IMR-90 (cell line): ENCODE measurements at regions not wholly inside any gene's neighbourhood (a gene's known extent, or its start where the extent isn't known, plus 50 kb on each side); places are given as distances from the start of the nearest gene placed in this dataset.

Experiments
- ATAC-seq: fragments of 200-7000 bp; cut with Tn5 transposase; 2 replicates; pipeline ENCODE4 v1.9.1; 2020; ENCODE audit warnings: low read depth, mild to moderate bottlenecking, moderate library complexity
- BruUV-seq: library from RNA; stranded (reverse); fragments of 400-500 nt; replicated peaks from 2 replicates; lab custom pipeline; 2021; lab: Mats Ljungman, UMichigan
- CTCF ChIA-PET: fragments of 300-600 bp; formaldehyde crosslinking; extraction: SDS; loops from one replicate; lab custom pipeline; 2021; ENCODE audit warnings: antibody characterized with exemption; lab: Yijun Ruan, JAX
- POLR2A ChIA-PET: fragments of 300-600 bp; sonication (Branson Sonifier 250); formaldehyde crosslinking; loops from one replicate; lab custom pipeline; 2022; ENCODE audit warnings: antibody characterized with exemption; ENCODE audit not compliant: unreplicated experiment; lab: Charles Lee
- DNase-seq: peaks from one replicate; pipeline ENCODE4 v3.0.0; 2013
- H2AFZ ChIP-seq: replicated peaks from 2 replicates; pipeline ENCODE3; 2013; ENCODE audit warnings: low read length, mild to moderate bottlenecking; ENCODE audit not compliant: poor library complexity
- H2AK5ac ChIP-seq: 2 replicates; pipeline ENCODE4 v1.6.1; 2013; ENCODE audit warnings: low read depth, low read length, inconsistent platforms
- H2AK9ac ChIP-seq: replicated peaks from 2 replicates; pipeline ENCODE3; 2013; ENCODE audit warnings: mild to moderate bottlenecking, low read depth, low read length, moderate library complexity; ENCODE audit not compliant: poor library complexity
- H2BK120ac ChIP-seq: 2 replicates; pipeline ENCODE4 v1.6.1; 2013; ENCODE audit warnings: low read depth, low read length, inconsistent platforms
- H2BK15ac ChIP-seq: 3 replicates; pipeline ENCODE4 v1.6.1; 2013; ENCODE audit warnings: low read depth, low read length, inconsistent platforms
- H2BK20ac ChIP-seq: 2 replicates; pipeline ENCODE4 v1.6.1; 2013; ENCODE audit warnings: low read depth, mild to moderate bottlenecking, inconsistent platforms, low read length, moderate library complexity
- H2BK5ac ChIP-seq: 2 replicates; pipeline ENCODE4 v1.6.1; 2013; ENCODE audit warnings: mild to moderate bottlenecking, low read depth, low read length, inconsistent platforms; ENCODE audit not compliant: poor library complexity, severe bottlenecking
- H3K14ac ChIP-seq: replicated peaks from 2 replicates; pipeline ENCODE4 v1.6.1; 2013; ENCODE audit warnings: low read depth, low read length, inconsistent platforms
- H3K18ac ChIP-seq: 2 replicates; pipeline ENCODE4 v1.6.1; 2013; ENCODE audit warnings: low read depth, low read length, control low read depth
- H3K23ac ChIP-seq: 2 replicates; pipeline ENCODE4 v1.6.1; 2013; ENCODE audit warnings: low read depth, low read length, inconsistent platforms
- H3K27ac ChIP-seq: 2 replicates; pipeline ENCODE4 v1.5.1; 2013; ENCODE audit warnings: mild to moderate bottlenecking, control low read depth, low read length; ENCODE audit not compliant: insufficient read depth
- H3K27me3 ChIP-seq: 2 replicates; pipeline ENCODE4 v1.6.1; 2013; ENCODE audit warnings: low read length; ENCODE audit not compliant: control insufficient read depth, insufficient read depth
- H3K36me3 ChIP-seq: 2 replicates; pipeline ENCODE4 v1.6.1; 2013; ENCODE audit warnings: low read length, mixed read lengths; ENCODE audit not compliant: control insufficient read depth, insufficient read depth
- H3K4ac ChIP-seq: 2 replicates; pipeline ENCODE4 v1.6.1; 2013; ENCODE audit warnings: low read depth, low read length, inconsistent platforms
- H3K4me1 ChIP-seq: 2 replicates; pipeline ENCODE4 v1.6.1; 2013; ENCODE audit warnings: low read length, mixed read lengths; ENCODE audit not compliant: control insufficient read depth, insufficient read depth
- H3K4me2 ChIP-seq: 2 replicates; pipeline ENCODE4 v1.6.1; 2013; ENCODE audit warnings: low read depth, mild to moderate bottlenecking, control low read depth, low read length, moderate library complexity
- H3K4me3 ChIP-seq: 2 replicates; pipeline ENCODE4 v1.5.1; 2013; ENCODE audit warnings: low read depth, mild to moderate bottlenecking, control low read depth, low read length, moderate library complexity; ENCODE audit not compliant: insufficient read depth
- H3K56ac ChIP-seq: 2 replicates; pipeline ENCODE4 v1.6.1; 2013; ENCODE audit warnings: low read length, inconsistent platforms; ENCODE audit not compliant: insufficient read depth; ENCODE audit errors: extremely low read depth
- H3K79me1 ChIP-seq, 2 experiments: 2 replicates each; pipeline ENCODE4 v1.6.1; 2013; ENCODE audit warnings: low read length in 2 of 2, inconsistent platforms in 1 of 2, low read depth in 1 of 2
- H3K9ac ChIP-seq: 2 replicates; pipeline ENCODE4 v1.6.1; 2013; ENCODE audit warnings: low read depth, low read length, control low read depth
- H3K9me1 ChIP-seq: 2 replicates; pipeline ENCODE4 v1.6.1; 2013; ENCODE audit warnings: low read length, inconsistent platforms; ENCODE audit not compliant: insufficient read depth
- H3K9me3 ChIP-seq: 2 replicates; pipeline ENCODE4 v1.6.1; 2013; ENCODE audit warnings: low read length; ENCODE audit not compliant: control insufficient read depth, insufficient read depth
- H4K20me1 ChIP-seq: 2 replicates; pipeline ENCODE4 v1.6.1; 2013; ENCODE audit warnings: low read length, inconsistent platforms; ENCODE audit not compliant: insufficient read depth
- H4K5ac ChIP-seq: 2 replicates; pipeline ENCODE4 v1.6.1; 2013; ENCODE audit warnings: mild to moderate bottlenecking, low read depth, low read length, control low read depth
- H4K8ac ChIP-seq, 2 experiments: 2 replicates each; pipeline ENCODE4 v1.6.1; 2013; ENCODE audit warnings: low read depth in 2 of 2, low read length in 2 of 2, control low read depth in 1 of 2, inconsistent platforms in 1 of 2
- H4K91ac ChIP-seq: 2 replicates; pipeline ENCODE4 v1.6.1; 2013; ENCODE audit warnings: low read depth, low read length, inconsistent platforms; ENCODE audit not compliant: insufficient read depth
- BHLHE40 ChIP-seq: fragments of 150-350 bp; IDR thresholded peaks from 2 replicates; pipeline ENCODE4 v1.6.1; 2016; ENCODE audit warnings: mild to moderate bottlenecking, low read depth, low read length
- CEBPB ChIP-seq: IDR thresholded peaks from 2 replicates; pipeline ENCODE4 v1.6.1; 2012; ENCODE audit warnings: low read depth, low read length, improper control_type of control experiment
- CTCF ChIP-seq: conservative IDR thresholded peaks from 2 replicates; pipeline ENCODE4 v1.5.1; 2012; ENCODE audit warnings: mild to moderate bottlenecking, low read depth, low read length, improper control_type of control experiment
- ELK1 ChIP-seq: fragments of 150-350 bp; IDR thresholded peaks from 2 replicates; pipeline ENCODE4 v1.6.1; 2016; ENCODE audit warnings: low read depth, mild to moderate bottlenecking, low read length, moderate library complexity, borderline replicate concordance
- FOS ChIP-seq: fragments of 150-350 bp; IDR thresholded peaks from 2 replicates; pipeline ENCODE4 v1.6.1; 2016; ENCODE audit warnings: low read depth, low read length
- MAFK ChIP-seq: IDR thresholded peaks from 2 replicates; pipeline ENCODE4 v1.6.1; 2012; ENCODE audit warnings: low read depth, low read length, improper control_type of control experiment
- MAZ ChIP-seq: IDR thresholded peaks from 2 replicates; pipeline ENCODE4 v1.6.1; 2012; ENCODE audit warnings: low read depth, mild to moderate bottlenecking, low read length, improper control_type of control experiment, moderate library complexity, borderline replicate concordance
- MXI1 ChIP-seq: IDR thresholded peaks from 2 replicates; pipeline ENCODE4 v1.6.1; 2012; ENCODE audit warnings: low read depth, mild to moderate bottlenecking, low read length, moderate library complexity, borderline replicate concordance
- NFE2L2 ChIP-seq: fragments of 150-350 bp; IDR thresholded peaks from 2 replicates; pipeline ENCODE4 v1.6.1; 2016; ENCODE audit warnings: low read depth, mild to moderate bottlenecking, low read length
- POLR2A ChIP-seq: IDR thresholded peaks from 2 replicates; pipeline ENCODE4 v1.6.1; 2012; ENCODE audit warnings: mild to moderate bottlenecking, low read depth, low read length
- RAD21 ChIP-seq: IDR thresholded peaks from 2 replicates; pipeline ENCODE4 v1.6.1; 2012; ENCODE audit warnings: low read length, improper control_type of control experiment
- RFX5 ChIP-seq: IDR thresholded peaks from 2 replicates; pipeline ENCODE4 v1.8.0; 2012; ENCODE audit warnings: low read depth, mild to moderate bottlenecking, low read length, moderate library complexity
- WGBS, 2 experiments: methylation state at CpG; one replicate each; pipeline versions ENCODE4 v1.1.5 to v1.1.7; 2013; ENCODE audit warnings: missing lambda C conversion rate in 2 of 2; ENCODE audit not compliant: insufficient read length in 1 of 2; ENCODE audit errors: extremely low coverage in 2 of 2; 5-methylcytosine and 5-hydroxymethylcytosine counted together
- dilution Hi-C: fragments of 300-500 bp; cut with HindIII; formaldehyde crosslinking; loops from one replicate; pipeline ENCODE4 v1.14.3; 2018; ENCODE audit warnings: low sequenced_read_pairs; ENCODE audit not compliant: unreplicated experiment
- in situ Hi-C: fragments of 300-500 bp; cut with MboI; formaldehyde crosslinking; loops from 3 replicates; pipeline ENCODE4 v1.14.3; 2019; ENCODE audit warnings: low sequenced_read_pairs, inconsistent platforms, mixed read lengths
- intact Hi-C: fragments of 100-400 bp; cut with micrococcal nuclease; formaldehyde crosslinking; loops from 2 replicates; pipeline ENCODE4 v1.10.0; 2022

GRCh38 chrX:101749436-101749835 lies 89.8 kb upstream of the ARMCX2 start:
- BruUV-seq: no TSS peak
- no peaks in the 10 kb centered on the region for H3K79me1 ChIP-seq
- H3K36me3 ChIP-seq: no peaks in the 10 kb centered on the region
- H3K56ac ChIP-seq: no peak overlapping the region
- dilution Hi-C loops (no loop called here), intact Hi-C loops (no loop called here), in situ Hi-C loops (no loop called here)
- no peak overlapping the region for H4K91ac ChIP-seq
- no peak overlapping the region for H2BK5ac ChIP-seq
- no peak overlapping the region for H2BK20ac ChIP-seq
- no peak overlapping the region for H3K9ac ChIP-seq
- ChIA-PET CTCF (no interaction called here), POLR2A (no interaction called here)
- no peak overlapping the region for H2BK15ac ChIP-seq
- H3K9me1 ChIP-seq: no peaks in the 10 kb centered on the region
- H4K20me1 ChIP-seq: no peaks in the 10 kb centered on the region
- no peak overlapping the region for H3K23ac ChIP-seq
- H3K4ac ChIP-seq: no peak overlapping the region
- DNase-seq (no peak), ATAC-seq (no peak)
- H2AK5ac ChIP-seq: no peak overlapping the region
- no CpG with 5 or more reads among the region's 3 CpGs for WGBS, 2 experiments
- H3K4me2 ChIP-seq: no peak overlapping the region
- no peak overlapping the region for H3K27ac ChIP-seq
- H3K27me3 ChIP-seq: peaks cover 1% of the 10 kb centered on the region
- no peaks in the 10 kb centered on the region for H3K9me3 ChIP-seq
- no peak overlapping the region for H3K18ac ChIP-seq
- H2BK120ac ChIP-seq: no peak overlapping the region
- H4K8ac ChIP-seq: no peak overlapping the region
- no peak overlapping the region for H2AFZ ChIP-seq
- H3K4me3 ChIP-seq: no peak overlapping the region
- H4K5ac ChIP-seq: no peak overlapping the region
- TF ChIP-seq CEBPB (no peak), ELK1 (no peak), MAZ (no peak), MXI1 (no peak), BHLHE40 (no peak), RFX5 (no peak), FOS (no peak), CTCF (no peak), MAFK (no peak), NFE2L2 (no peak), POLR2A (no peak), RAD21 (no peak)
- no peak overlapping the region for H2AK9ac ChIP-seq
- no peaks in the 10 kb centered on the region for H3K4me1 ChIP-seq
- no peak overlapping the region for H3K14ac ChIP-seq
